ENCODE measurements at regions not wholly inside any gene's neighbourhood (a gene's known extent, or its start where the extent isn't known, plus 50 kb on each side); places are given as distances from the start of the nearest gene placed in this dataset.

DNA sequence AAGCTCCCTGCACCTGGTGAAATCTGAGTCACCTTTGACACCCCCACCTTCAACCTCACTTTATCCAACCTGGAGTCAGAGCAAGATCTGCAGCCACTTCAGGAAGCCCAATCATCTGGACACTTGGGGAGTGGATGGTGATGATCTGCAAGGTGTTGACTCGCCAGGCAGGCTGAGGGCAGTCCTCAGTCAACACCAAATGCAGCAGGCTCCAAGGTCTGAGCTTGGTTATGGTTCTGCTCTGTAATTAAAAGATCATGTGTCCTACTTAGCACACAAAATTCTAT lies 446.9 kb downstream of the BRD1 start:
- Histone ChIP-seq H3K4me1 (no peaks in the 10 kb centered on the region), H3K27ac (no peak overlapping the region), H3K9me3 (no peaks in the 10 kb centered on the region), H3K27me3 (replicated peaks in 1 of 7) (peaks cover 0 to 52% (median 0%) of the 10 kb centered on the region in 7 donors), H3K4me3 (no peak overlapping the region), H3K36me3 (no peaks in the 10 kb centered on the region)
- DNase-seq = peak; percentile 56
- intact Hi-C loops (cut with DNase I; ENCODE audit: low total_unique reads) = no loop called here
- whole genome bisulfite sequencing, 5 donors = 50 to 88% (median 67%) methylated on average over 1 of the region's 1 CpG
- TF ChIP-seq CTCF (IDR thresholded peaks at IDR 0.05 in 8 of 11, conservative IDR thresholded peaks at IDR 0.05 in 3 of 11) (no peak), POLR2AphosphoS5 (IDR thresholded peaks at IDR 0.05) (no peak), POLR2A (IDR thresholded peaks at IDR 0.05) (no peak)

DNA sequence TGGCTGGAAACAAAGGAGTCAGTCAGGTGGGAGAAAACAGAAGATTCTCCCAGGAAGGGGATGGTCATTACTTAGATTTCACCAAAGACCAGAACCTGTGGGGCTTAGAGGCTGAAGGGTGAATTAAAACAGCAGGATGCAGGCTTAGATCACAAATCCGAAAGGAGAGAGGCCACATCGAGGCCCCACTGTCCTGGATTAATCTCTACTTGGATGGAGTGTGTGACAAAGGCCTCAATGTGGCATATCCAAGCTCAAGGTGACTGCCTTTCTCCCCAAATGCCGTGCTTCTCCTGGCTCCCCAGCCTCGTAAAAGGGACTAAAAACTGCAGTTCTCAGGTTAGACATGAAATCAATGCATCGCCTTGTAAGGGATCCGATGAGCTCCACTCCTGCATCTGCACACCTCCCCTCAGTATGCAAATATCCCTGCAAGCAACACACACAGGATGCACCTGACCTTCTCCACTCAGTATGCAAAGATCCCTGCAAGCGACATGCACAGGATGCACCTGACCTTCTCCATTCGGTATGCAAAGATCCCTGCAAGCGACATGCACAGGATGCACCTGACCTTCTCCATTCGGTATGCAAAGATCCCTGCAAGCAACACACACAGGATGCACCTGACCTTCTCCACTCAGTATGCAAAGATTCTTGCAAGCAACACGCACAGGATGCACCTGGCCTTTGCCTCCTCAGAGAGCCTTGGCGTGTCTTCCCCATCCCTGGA lies 447.4 kb downstream of the BRD1 start:
- no peak for TF ChIP-seq POLR2AphosphoS5 (IDR thresholded peaks at IDR 0.05)
- no peak for TF ChIP-seq CTCF (IDR thresholded peaks at IDR 0.05 in 8 of 11, conservative IDR thresholded peaks at IDR 0.05 in 3 of 11)
- no peak for TF ChIP-seq POLR2A (IDR thresholded peaks at IDR 0.05)
- Histone ChIP-seq H3K27me3 (replicated peaks in 1 of 7) (peaks cover 0 to 52% (median 0%) of the 10 kb centered on the region in 7 donors), H3K4me1 (no peaks in the 10 kb centered on the region), H3K27ac (no peak overlapping the region), H3K36me3 (no peaks in the 10 kb centered on the region), H3K9me3 (no peaks in the 10 kb centered on the region), H3K4me3 (no peak overlapping the region)
- intact Hi-C loops (cut with DNase I; ENCODE audit: low total_unique reads) = no loop called here
- peak; percentile 3 for DNase-seq
- WGBS, 5 donors = 49 to 54% (median 53%) methylated on average over 12 of the region's 12 CpGs

DNA sequence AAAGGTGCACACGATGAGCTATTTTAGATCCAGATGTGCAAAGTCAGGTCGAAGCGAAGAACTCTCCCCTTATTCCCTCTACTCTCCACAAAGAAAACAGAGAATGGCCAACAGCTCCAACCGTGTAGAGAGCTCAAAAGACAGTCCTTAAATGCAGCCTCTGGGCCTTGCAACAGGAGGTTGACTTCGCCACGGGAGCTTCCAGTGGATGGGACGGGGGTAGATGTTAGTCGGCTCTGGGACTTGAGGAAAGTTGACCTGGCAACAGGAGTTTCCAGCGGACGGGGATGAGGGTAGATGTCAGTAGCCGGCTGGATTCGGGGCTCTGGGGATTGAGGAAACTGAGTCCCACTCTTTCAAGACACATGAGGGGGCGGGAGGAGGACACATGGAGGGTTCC lies 450.4 kb downstream of the BRD1 start:
- H3K9me3 ChIP-seq = no peaks in the 10 kb centered on the region
- H3K27ac ChIP-seq = no peak overlapping the region
- peak; percentile 28 for DNase-seq
- intact Hi-C loops (cut with DNase I; ENCODE audit: low total_unique reads) = no loop called here
- no peaks in the 10 kb centered on the region for H3K4me1 ChIP-seq
- no peaks in the 10 kb centered on the region for H3K36me3 ChIP-seq
- TF ChIP-seq POLR2A (IDR thresholded peaks at IDR 0.05) (no peak), POLR2AphosphoS5 (IDR thresholded peaks at IDR 0.05) (no peak), CTCF (IDR thresholded peaks at IDR 0.05 in 8 of 11, conservative IDR thresholded peaks at IDR 0.05 in 3 of 11) (no peak)
- H3K27me3 ChIP-seq (replicated peaks in 1 of 7) = peaks cover 0 to 55% (median 0%) of the 10 kb centered on the region in 7 donors
- WGBS, 5 donors = 83 to 93% (median 84%) methylated on average over 13 of the region's 13 CpGs
- H3K4me3 ChIP-seq = no peak overlapping the region

GRCh38 chr22:49373801-49374226 lies 453.9 kb downstream of the BRD1 start:
- peaks cover 0 to 65% (median 0%) of the 10 kb centered on the region in 7 donors for H3K27me3 ChIP-seq (replicated peaks in 1 of 7)
- intact Hi-C loops (cut with DNase I; ENCODE audit: low total_unique reads) = loop anchor here (5.0 kb wide), 1 partner anchor 193 kb away; no protein-coding TSS in a partner anchor

More at GRCh38 chr22:49373801-49374226, 453.9 kb downstream of the BRD1 start:
- Histone ChIP-seq H3K27ac (no peak overlapping the region), H3K4me1 (peaks cover 0 to 11% (median 3%) of the 10 kb centered on the region in 6 donors), H3K36me3 (no peaks in the 10 kb centered on the region), H3K4me3 (no peak overlapping the region), H3K9me3 (no peaks in the 10 kb centered on the region)
- DNase-seq = peak; percentile 51
- TF ChIP-seq POLR2AphosphoS5 (IDR thresholded peaks at IDR 0.05) (no peak), CTCF (IDR thresholded peaks at IDR 0.05 in 8 of 11, conservative IDR thresholded peaks at IDR 0.05 in 3 of 11) (no peak), POLR2A (IDR thresholded peaks at IDR 0.05) (no peak)
- 71 to 80% (median 76%) methylated on average over 17 of the region's 17 CpGs for WGBS, 5 donors

All from spleen (tissue), 11 donors.